ENCODE measurements at regions not wholly inside any gene's neighbourhood (a gene's known extent, or its start where the extent isn't known, plus 50 kb on each side); places are given as distances from the start of the nearest gene placed in this dataset.

DNA sequence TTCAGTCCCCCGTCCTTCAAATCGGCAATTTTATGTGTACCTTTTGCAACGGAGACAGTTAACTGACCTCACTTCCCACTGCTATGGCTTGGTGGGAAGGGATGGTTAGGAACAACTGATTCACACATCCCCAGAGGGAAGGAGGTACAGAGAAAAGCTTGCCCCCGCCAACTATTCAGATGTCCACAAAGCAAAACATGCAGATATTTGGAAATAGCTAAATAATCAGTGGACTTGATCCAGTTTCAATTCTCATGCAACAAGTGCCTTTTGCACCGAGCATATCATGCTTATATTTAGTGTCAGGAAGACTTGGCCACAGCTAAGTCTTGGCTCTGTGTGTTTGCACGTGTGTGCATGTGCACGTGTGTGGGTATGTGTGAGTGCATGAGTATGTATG is 144.6 kb downstream of the SNX19 start:
- TF ChIP-seq ELF4 (IDR thresholded peaks at IDR 0.05) (no peak), BHLHE40 (IDR thresholded peaks at IDR 0.05; ENCODE audit: borderline replicate concordance) (no peak), FOXA1 (IDR thresholded peaks at IDR 0.05) (no peak), ZNF384 (IDR thresholded peaks at IDR 0.05) (no peak), SP1 (IDR thresholded peaks at IDR 0.05) (no peak)
- TF ChIP-seq, protein P1, sequence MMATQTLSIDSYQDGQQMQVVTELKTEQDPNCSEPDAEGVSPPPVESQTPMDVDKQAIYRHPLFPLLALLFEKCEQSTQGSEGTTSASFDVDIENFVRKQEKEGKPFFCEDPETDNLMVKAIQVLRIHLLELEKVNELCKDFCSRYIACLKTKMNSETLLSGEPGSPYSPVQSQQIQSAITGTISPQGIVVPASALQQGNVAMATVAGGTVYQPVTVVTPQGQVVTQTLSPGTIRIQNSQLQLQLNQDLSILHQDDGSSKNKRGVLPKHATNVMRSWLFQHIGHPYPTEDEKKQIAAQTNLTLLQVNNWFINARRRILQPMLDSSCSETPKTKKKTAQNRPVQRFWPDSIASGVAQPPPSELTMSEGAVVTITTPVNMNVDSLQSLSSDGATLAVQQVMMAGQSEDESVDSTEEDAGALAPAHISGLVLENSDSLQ (IDR thresholded peaks at IDR 0.05): no peak

Measured in HEK293T (cell line).